ENCODE measurements at regions not wholly inside any gene's neighbourhood (a gene's known extent, or its start where the extent isn't known, plus 50 kb on each side); places are given as distances from the start of the nearest gene placed in this dataset.

DNA sequence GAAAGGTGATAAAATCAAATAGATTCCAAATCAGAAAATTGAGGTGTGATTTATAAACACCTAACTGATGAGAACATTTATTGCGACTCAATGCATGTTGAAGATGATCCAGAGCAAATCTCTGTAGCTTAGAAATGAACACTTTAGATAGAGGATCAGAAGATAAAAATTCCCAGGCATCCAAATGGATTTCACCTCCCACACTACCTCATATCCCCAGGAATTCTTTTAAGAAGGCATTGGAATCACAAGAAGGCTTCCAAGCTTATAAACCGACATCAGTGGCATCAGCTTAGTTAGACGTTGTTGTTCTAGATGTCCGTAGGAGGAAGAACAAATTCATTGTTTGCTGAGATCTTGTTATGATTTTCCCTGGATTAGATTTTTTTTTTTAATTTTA is 154.4 kb downstream of the EBLN2 start:
- TF ChIP-seq CTCF (IDR thresholded peaks at IDR 0.05): no peak
- no peak for TF ChIP-seq POLR2A (IDR thresholded peaks at IDR 0.05)
